ENCODE measurements at regions not wholly inside any gene's neighbourhood (a gene's known extent, or its start where the extent isn't known, plus 50 kb on each side); places are given as distances from the start of the nearest gene placed in this dataset.

GRCh38 chr5:18111906-18112465, 477.7 kb downstream of the TAF11L14 start:
- no peak for DNase-seq (ENCODE audit: low read depth)

GRCh38 chr5:18113721-18114120, 479.5 kb downstream of the TAF11L14 start:
- no peak for DNase-seq (ENCODE audit: low read depth)

- no peak for DNase-seq (ENCODE audit: low read depth)
Measured at GRCh38 chr5:18114151-18114757, 480.0 kb downstream of the TAF11L14 start.

- DNase-seq (ENCODE audit: low read depth): no peak
Measured at GRCh38 chr5:18117968-18118367, 483.7 kb downstream of the TAF11L14 start.

GRCh38 chr5:18119156-18119785, 485.0 kb downstream of the TAF11L14 start:
- no peak for DNase-seq (ENCODE audit: low read depth)

GRCh38 chr5:18141222-18141621, 507.0 kb downstream of the TAF11L14 start:
- DNase-seq (ENCODE audit: low read depth): no peak

GRCh38 chr5:18142831-18143230, 508.6 kb downstream of the TAF11L14 start:
- DNase-seq (ENCODE audit: low read depth): no peak

GRCh38 chr5:18152671-18153070, 518.4 kb downstream of the TAF11L14 start:
- no peak for DNase-seq (ENCODE audit: low read depth)

- no peak for DNase-seq (ENCODE audit: low read depth)
Measured at GRCh38 chr5:18158166-18158565, 523.9 kb downstream of the TAF11L14 start.

- no peak for DNase-seq (ENCODE audit: low read depth)
Measured at GRCh38 chr5:18159331-18159730, 525.1 kb downstream of the TAF11L14 start.

GRCh38 chr5:18171684-18172083, 537.4 kb downstream of the TAF11L14 start:
- no peak for DNase-seq (ENCODE audit: low read depth)

- no peak for DNase-seq (ENCODE audit: low read depth)
Measured at GRCh38 chr5:18179579-18179978, 545.3 kb downstream of the TAF11L14 start.

- DNase-seq (ENCODE audit: low read depth): no peak
Measured at GRCh38 chr5:18181575-18181974, 547.3 kb downstream of the TAF11L14 start.

GRCh38 chr5:18195910-18196309, 561.6 kb downstream of the TAF11L14 start:
- no peak for DNase-seq (ENCODE audit: low read depth)

GRCh38 chr5:18197734-18198133, 563.5 kb downstream of the TAF11L14 start:
- DNase-seq (ENCODE audit: low read depth): no peak

- no peak for DNase-seq (ENCODE audit: low read depth)
Measured at GRCh38 chr5:18202164-18202563, 567.9 kb downstream of the TAF11L14 start.

GRCh38 chr5:18203296-18203695, 569.0 kb downstream of the TAF11L14 start:
- DNase-seq (ENCODE audit: low read depth): no peak

GRCh38 chr5:18213666-18214065, 579.4 kb downstream of the TAF11L14 start:
- no peak for DNase-seq (ENCODE audit: low read depth)

- no peak for DNase-seq (ENCODE audit: low read depth)
Measured at GRCh38 chr5:18216016-18216415, 581.8 kb downstream of the TAF11L14 start.

GRCh38 chr5:18216729-18217128, 582.5 kb downstream of the TAF11L14 start:
- DNase-seq (ENCODE audit: low read depth): no peak

GRCh38 chr5:18219241-18219640, 585.0 kb downstream of the TAF11L14 start:
- DNase-seq (ENCODE audit: low read depth): no peak

- DNase-seq (ENCODE audit: low read depth): no peak
Measured at GRCh38 chr5:18220631-18221030, 586.4 kb downstream of the TAF11L14 start.

- no peak for DNase-seq (ENCODE audit: low read depth)
Measured at GRCh38 chr5:18236386-18236785, 602.1 kb downstream of the TAF11L14 start.

GRCh38 chr5:18238321-18238720, 604.1 kb downstream of the TAF11L14 start:
- DNase-seq (ENCODE audit: low read depth): no peak

All from GM04503 (cell line).